GM21528 (cell line): ENCODE measurements at regions not wholly inside any gene's neighbourhood (a gene's known extent, or its start where the extent isn't known, plus 50 kb on each side); places are given as distances from the start of the nearest gene placed in this dataset.
"Not testable (repeated sequence)": the region's sequence is repeated elsewhere in the genome, so short reads cannot be mapped to it uniquely, and the experiment has no call there.

Source experiments
- ATAC-seq: cut with Tn5 transposase; IDR thresholded peaks from one replicate; pipeline ENCODE4 v1.9.1; 2021; ENCODE audit warnings: mild to moderate bottlenecking, moderate library complexity; ENCODE audit not compliant: unreplicated experiment, low FRiP score

- ATAC-seq: no peak
Observed at GRCh38 chr14:62455446-62455845, 589.8 kb downstream of the KCNH5 start.

GRCh38 chr14:62462988-62463387 lies 582.3 kb downstream of the KCNH5 start:
- no peak for ATAC-seq

- ATAC-seq: no peak
Observed at GRCh38 chr14:62468946-62469345, 576.3 kb downstream of the KCNH5 start.

GRCh38 chr14:62470935-62471334 lies 574.3 kb downstream of the KCNH5 start:
- no peak for ATAC-seq

- no peak for ATAC-seq
Observed at GRCh38 chr14:62491146-62491545, 554.1 kb downstream of the KCNH5 start.

- ATAC-seq: no peak
Observed at GRCh38 chr14:62497708-62498107, 547.5 kb downstream of the KCNH5 start.

- ATAC-seq: no peak
Observed at GRCh38 chr14:62501021-62501750, 544.1 kb downstream of the KCNH5 start.

GRCh38 chr14:62505045-62505444 lies 540.2 kb downstream of the KCNH5 start:
- no peak for ATAC-seq

GRCh38 chr14:62521309-62521708 lies 523.9 kb downstream of the KCNH5 start:
- ATAC-seq: not testable (repeated sequence)

- no peak for ATAC-seq
Observed at GRCh38 chr14:62528296-62528695, 517.0 kb downstream of the KCNH5 start.

GRCh38 chr14:62532181-62532580 lies 513.1 kb downstream of the KCNH5 start:
- no peak for ATAC-seq

- no peak for ATAC-seq
Observed at GRCh38 chr14:62546862-62547474, 498.3 kb downstream of the KCNH5 start.

GRCh38 chr14:62557416-62557815 lies 487.8 kb downstream of the KCNH5 start:
- ATAC-seq: no peak

- no peak for ATAC-seq
Observed at GRCh38 chr14:62558451-62558850, 486.8 kb downstream of the KCNH5 start.

GRCh38 chr14:62585247-62585646 lies 460.0 kb downstream of the KCNH5 start:
- ATAC-seq: no peak

GRCh38 chr14:62592877-62593276 lies 452.4 kb downstream of the KCNH5 start:
- ATAC-seq: no peak

- no peak for ATAC-seq
Observed at GRCh38 chr14:62597143-62597542, 448.1 kb downstream of the KCNH5 start.

- ATAC-seq: no peak
Observed at GRCh38 chr14:62599616-62600385, 445.5 kb downstream of the KCNH5 start.

- no peak for ATAC-seq
Observed at GRCh38 chr14:62602712-62603111, 442.5 kb downstream of the KCNH5 start.

GRCh38 chr14:62604524-62604923 lies 440.7 kb downstream of the KCNH5 start:
- no peak for ATAC-seq

GRCh38 chr14:62614122-62614521 lies 431.1 kb downstream of the KCNH5 start:
- ATAC-seq: no peak

- ATAC-seq: no peak
Observed at GRCh38 chr14:62616668-62617067, 428.6 kb downstream of the KCNH5 start.
